ENCODE measurements at regions not wholly inside any gene's neighbourhood (a gene's known extent, or its start where the extent isn't known, plus 50 kb on each side); places are given as distances from the start of the nearest gene placed in this dataset.
A peak's percentile ranks its signal among the peaks of the same experiment; 100 is the strongest.

- WGBS (ENCODE audit: insufficient coverage) = 53% methylated on average over 10 of the region's 11 CpGs
- Histone ChIP-seq H3K4me3 (ENCODE audit: low read depth, low read length) (no peak overlapping the region), H3K27me3 (ENCODE audit: control insufficient read depth, insufficient read depth, low read length) (peaks cover 8% of the 10 kb centered on the region), H3K4me1 (ENCODE audit: control insufficient read depth, insufficient read depth, low read length) (peaks cover 13% of the 10 kb centered on the region), H3K9me3 (ENCODE audit: control insufficient read depth, insufficient read depth, low read length) (peaks cover 3% of the 10 kb centered on the region), H3K36me3 (ENCODE audit: control insufficient read depth, insufficient read depth, low read length) (no peaks in the 10 kb centered on the region), H3K27ac (ENCODE audit: low read depth, low read length) (no peak overlapping the region)
- DNase-seq (ENCODE audit: low read depth in 4 of 6, low spot score in 6 of 6) = no peak
Measured at GRCh38 chr22:27447289-27447688, 354.3 kb downstream of the MN1 start.

- no peak overlapping the region for H3K27ac ChIP-seq (ENCODE audit: low read depth, low read length)
- H3K9me3 ChIP-seq (ENCODE audit: control insufficient read depth, insufficient read depth, low read length) = peaks cover 3% of the 10 kb centered on the region
- H3K4me1 ChIP-seq (ENCODE audit: control insufficient read depth, insufficient read depth, low read length) = peaks cover 4% of the 10 kb centered on the region
- peaks cover 6% of the 10 kb centered on the region for H3K27me3 ChIP-seq (ENCODE audit: control insufficient read depth, insufficient read depth, low read length)
- no peak overlapping the region for H3K4me3 ChIP-seq (ENCODE audit: low read depth, low read length)
- no peaks in the 10 kb centered on the region for H3K36me3 ChIP-seq (ENCODE audit: control insufficient read depth, insufficient read depth, low read length)
- no peak for DNase-seq (ENCODE audit: low read depth in 4 of 6, low spot score in 6 of 6)
Measured at GRCh38 chr22:27450448-27450847, 351.1 kb downstream of the MN1 start.

- Histone ChIP-seq H3K36me3 (ENCODE audit: control insufficient read depth, insufficient read depth, low read length) (no peaks in the 10 kb centered on the region), H3K4me3 (ENCODE audit: low read depth, low read length) (no peak overlapping the region), H3K4me1 (ENCODE audit: control insufficient read depth, insufficient read depth, low read length) (no peaks in the 10 kb centered on the region), H3K27ac (ENCODE audit: low read depth, low read length) (no peak overlapping the region), H3K9me3 (ENCODE audit: control insufficient read depth, insufficient read depth, low read length) (peaks cover 3% of the 10 kb centered on the region), H3K27me3 (ENCODE audit: control insufficient read depth, insufficient read depth, low read length) (peaks cover under 1% of the 10 kb centered on the region)
- no peak for DNase-seq (ENCODE audit: low read depth in 4 of 6, low spot score in 6 of 6)
- WGBS (ENCODE audit: insufficient coverage) = 96% methylated on average over 3 of the region's 4 CpGs
Measured at GRCh38 chr22:27452245-27452644, 349.3 kb downstream of the MN1 start.

GRCh38 chr22:27452922-27453321 lies 348.6 kb downstream of the MN1 start:
- H3K4me1 ChIP-seq (ENCODE audit: control insufficient read depth, insufficient read depth, low read length) = no peaks in the 10 kb centered on the region
- no peak overlapping the region for H3K27ac ChIP-seq (ENCODE audit: low read depth, low read length)
- peaks cover 3% of the 10 kb centered on the region for H3K9me3 ChIP-seq (ENCODE audit: control insufficient read depth, insufficient read depth, low read length)
- H3K4me3 ChIP-seq (ENCODE audit: low read depth, low read length) = no peak overlapping the region
- no peak for DNase-seq (ENCODE audit: low read depth in 4 of 6, low spot score in 6 of 6)
- WGBS (ENCODE audit: insufficient coverage) = 94% methylated on average over 4 of the region's 4 CpGs
- H3K27me3 ChIP-seq (ENCODE audit: control insufficient read depth, insufficient read depth, low read length) = no peaks in the 10 kb centered on the region
- no peaks in the 10 kb centered on the region for H3K36me3 ChIP-seq (ENCODE audit: control insufficient read depth, insufficient read depth, low read length)

GRCh38 chr22:27453725-27454124 lies 347.8 kb downstream of the MN1 start:
- H3K9me3 ChIP-seq (ENCODE audit: control insufficient read depth, insufficient read depth, low read length) = peaks cover 3% of the 10 kb centered on the region
- H3K27me3 ChIP-seq (ENCODE audit: control insufficient read depth, insufficient read depth, low read length) = no peaks in the 10 kb centered on the region
- no peak for DNase-seq (ENCODE audit: low read depth in 4 of 6, low spot score in 6 of 6)
- WGBS (ENCODE audit: insufficient coverage) = 83% methylated on average over 2 of the region's 4 CpGs
- H3K4me1 ChIP-seq (ENCODE audit: control insufficient read depth, insufficient read depth, low read length) = no peaks in the 10 kb centered on the region
- H3K27ac ChIP-seq (ENCODE audit: low read depth, low read length) = no peak overlapping the region
- no peak overlapping the region for H3K4me3 ChIP-seq (ENCODE audit: low read depth, low read length)
- H3K36me3 ChIP-seq (ENCODE audit: control insufficient read depth, insufficient read depth, low read length) = no peaks in the 10 kb centered on the region

- no peak overlapping the region for H3K27ac ChIP-seq (ENCODE audit: low read depth, low read length)
- no peaks in the 10 kb centered on the region for H3K27me3 ChIP-seq (ENCODE audit: control insufficient read depth, insufficient read depth, low read length)
- no peaks in the 10 kb centered on the region for H3K4me1 ChIP-seq (ENCODE audit: control insufficient read depth, insufficient read depth, low read length)
- no peaks in the 10 kb centered on the region for H3K36me3 ChIP-seq (ENCODE audit: control insufficient read depth, insufficient read depth, low read length)
- peaks cover 3% of the 10 kb centered on the region for H3K9me3 ChIP-seq (ENCODE audit: control insufficient read depth, insufficient read depth, low read length)
- WGBS (ENCODE audit: insufficient coverage) = 75% methylated on average over 4 of the region's 4 CpGs
- DNase-seq (ENCODE audit: low read depth in 4 of 6, low spot score in 6 of 6) = no peak
- H3K4me3 ChIP-seq (ENCODE audit: low read depth, low read length) = no peak overlapping the region
Measured at GRCh38 chr22:27454807-27455450, 346.6 kb downstream of the MN1 start.

- Histone ChIP-seq H3K9me3 (ENCODE audit: control insufficient read depth, insufficient read depth, low read length) (peaks cover under 1% of the 10 kb centered on the region), H3K4me3 (ENCODE audit: low read depth, low read length) (no peak overlapping the region), H3K27ac (ENCODE audit: low read depth, low read length) (no peak overlapping the region), H3K36me3 (ENCODE audit: control insufficient read depth, insufficient read depth, low read length) (no peaks in the 10 kb centered on the region), H3K4me1 (ENCODE audit: control insufficient read depth, insufficient read depth, low read length) (no peaks in the 10 kb centered on the region), H3K27me3 (ENCODE audit: control insufficient read depth, insufficient read depth, low read length) (no peaks in the 10 kb centered on the region)
- 100% methylated on average over 1 of the region's 2 CpGs for WGBS (ENCODE audit: insufficient coverage)
- DNase-seq (ENCODE audit: low read depth in 4 of 6, low spot score in 6 of 6) = no peak
Measured at GRCh38 chr22:27455526-27455925, 346.0 kb downstream of the MN1 start.

GRCh38 chr22:27456696-27457503 lies 344.7 kb downstream of the MN1 start:
- H3K4me3 ChIP-seq (ENCODE audit: low read depth, low read length) = no peak overlapping the region
- WGBS (ENCODE audit: insufficient coverage) = 66% methylated on average over 6 of the region's 10 CpGs
- no peak for DNase-seq (ENCODE audit: low read depth in 4 of 6, low spot score in 6 of 6)
- no peaks in the 10 kb centered on the region for H3K9me3 ChIP-seq (ENCODE audit: control insufficient read depth, insufficient read depth, low read length)
- no peaks in the 10 kb centered on the region for H3K36me3 ChIP-seq (ENCODE audit: control insufficient read depth, insufficient read depth, low read length)
- peaks cover under 1% of the 10 kb centered on the region for H3K4me1 ChIP-seq (ENCODE audit: control insufficient read depth, insufficient read depth, low read length)
- no peak overlapping the region for H3K27ac ChIP-seq (ENCODE audit: low read depth, low read length)
- H3K27me3 ChIP-seq (ENCODE audit: control insufficient read depth, insufficient read depth, low read length) = no peaks in the 10 kb centered on the region

GRCh38 chr22:27459999-27460398 lies 341.6 kb downstream of the MN1 start:
- Histone ChIP-seq H3K27me3 (ENCODE audit: control insufficient read depth, insufficient read depth, low read length) (peaks cover 2% of the 10 kb centered on the region), H3K4me1 (ENCODE audit: control insufficient read depth, insufficient read depth, low read length) (peaks cover 20% of the 10 kb centered on the region), H3K27ac (ENCODE audit: low read depth, low read length) (peak overlapping the region; percentile 49), H3K9me3 (ENCODE audit: control insufficient read depth, insufficient read depth, low read length) (no peaks in the 10 kb centered on the region), H3K4me3 (ENCODE audit: low read depth, low read length) (no peak overlapping the region), H3K36me3 (ENCODE audit: control insufficient read depth, insufficient read depth, low read length) (no peaks in the 10 kb centered on the region)
- no peak for DNase-seq (ENCODE audit: low read depth in 4 of 6, low spot score in 6 of 6)
- WGBS (ENCODE audit: insufficient coverage) = 100% methylated on average over 1 of the region's 3 CpGs

All from spinal cord (tissue), 9 donors.